ENCODE measurements at regions not wholly inside any gene's neighbourhood (a gene's known extent, or its start where the extent isn't known, plus 50 kb on each side); places are given as distances from the start of the nearest gene placed in this dataset.

GRCh38 chr6:141152951-141153350, 979.8 kb upstream of the GJE1 start:
- Histone ChIP-seq H3K9me3 (peaks cover 0 to 3% (median 0%) of the 10 kb centered on the region in 12 donors), H3K27ac (peak overlapping the region in 2 of 12 donors; percentile 29 to 36), H3K4me1 (peaks cover 0 to 24% (median 6%) of the 10 kb centered on the region in 12 donors), H3K4me3 (no peak overlapping the region), H3K27me3 (no peaks in the 10 kb centered on the region), H3K36me3 (no peaks in the 10 kb centered on the region)
- TF ChIP-seq POLR2A (IDR thresholded peaks at IDR 0.05) (no peak), CTCF (IDR thresholded peaks at IDR 0.05) (no peak)
- no peak for DNase-seq
- no peak for ATAC-seq
- WGBS, 4 donors: 11 to 35% (median 16%) methylated on average over 1 of the region's 1 CpG
- intact Hi-C loops (cut with DNase I): loop anchor here in 1 of 10 donors (10.0 kb wide), 1 partner anchor 168 kb away; no protein-coding TSS in a partner anchor

GRCh38 chr6:141151710-141152417, 980.9 kb upstream of the GJE1 start:
- Histone ChIP-seq H3K27me3 (no peaks in the 10 kb centered on the region), H3K4me1 (peaks cover 0 to 24% (median 6%) of the 10 kb centered on the region in 12 donors), H3K36me3 (no peaks in the 10 kb centered on the region), H3K27ac (peak overlapping the region in 4 of 12 donors; percentile 28 to 53 (median 32)), H3K9me3 (peaks cover 0 to 3% (median 0%) of the 10 kb centered on the region in 12 donors), H3K4me3 (no peak overlapping the region)
- WGBS, 4 donors: 48 to 72% (median 66%) methylated on average over 3 of the region's 3 CpGs
- no peak for TF ChIP-seq CTCF (IDR thresholded peaks at IDR 0.05)
- TF ChIP-seq POLR2A (IDR thresholded peaks at IDR 0.05): no peak
- DNase-seq (no peak), ATAC-seq (no peak)
- intact Hi-C loops (cut with DNase I): loop anchor here in 1 of 10 donors (10.0 kb wide), 1 partner anchor 167 kb away; no protein-coding TSS in a partner anchor

- WGBS, 4 donors: 41 to 51% (median 44%) methylated on average over 2 of the region's 2 CpGs
- ATAC-seq: no peak
- no peak for TF ChIP-seq CTCF (IDR thresholded peaks at IDR 0.05)
- TF ChIP-seq POLR2A (IDR thresholded peaks at IDR 0.05): no peak
- DNase-seq: no peak
- no peak overlapping the region for H3K27ac ChIP-seq
- no peaks in the 10 kb centered on the region for H3K27me3 ChIP-seq
- intact Hi-C loops (cut with DNase I): no loop called here
- H3K9me3 ChIP-seq: no peaks in the 10 kb centered on the region
- no peak overlapping the region for H3K4me3 ChIP-seq
- H3K4me1 ChIP-seq: peaks cover 0 to 9% (median 0%) of the 10 kb centered on the region in 12 donors
- H3K36me3 ChIP-seq: no peaks in the 10 kb centered on the region
Measured at GRCh38 chr6:141141870-141142269, 990.9 kb upstream of the GJE1 start.

GRCh38 chr6:141140905-141141304, 991.8 kb upstream of the GJE1 start:
- H3K4me1 ChIP-seq: peaks cover 0 to 9% (median 0%) of the 10 kb centered on the region in 12 donors
- H3K9me3 ChIP-seq: no peaks in the 10 kb centered on the region
- intact Hi-C loops (cut with DNase I): no loop called here
- ATAC-seq (no peak), DNase-seq (no peak)
- H3K4me3 ChIP-seq: no peak overlapping the region
- no peaks in the 10 kb centered on the region for H3K36me3 ChIP-seq
- no peak overlapping the region for H3K27ac ChIP-seq
- no peaks in the 10 kb centered on the region for H3K27me3 ChIP-seq
- TF ChIP-seq CTCF (IDR thresholded peaks at IDR 0.05): no peak
- TF ChIP-seq POLR2A (IDR thresholded peaks at IDR 0.05): no peak

Measured in heart left ventricle (tissue), 16 donors.